KMS-11 (cell line): ENCODE measurements at regions not wholly inside any gene's neighbourhood (a gene's known extent, or its start where the extent isn't known, plus 50 kb on each side); places are given as distances from the start of the nearest gene placed in this dataset.

ENCODE experiments used
- H2AFZ ChIP-seq: fragments of 200-600 bp; sonication (generic); 2 replicates; pipeline ENCODE4 v1.6.1; 2016; ENCODE audit warnings: antibody characterized with exemption, mixed run types, low read depth
- H3K27ac ChIP-seq: fragments of 200-600 bp; sonication (generic); 2 replicates; pipeline ENCODE4 v1.6.1; 2016; ENCODE audit warnings: mild to moderate bottlenecking, mixed run types
- H3K27me3 ChIP-seq: fragments of 200-600 bp; sonication (generic); 2 replicates; pipeline ENCODE4 v1.6.1; 2017; ENCODE audit warnings: mild to moderate bottlenecking, low read depth, mixed run types, moderate library complexity; ENCODE audit not compliant: insufficient read depth
- H3K36me3 ChIP-seq: fragments of 200-600 bp; sonication (generic); 2 replicates; pipeline ENCODE4 v1.6.1; 2017; ENCODE audit warnings: mild to moderate bottlenecking, mixed run types; ENCODE audit not compliant: insufficient read depth
- H3K4me1 ChIP-seq: fragments of 200-600 bp; sonication (generic); 2 replicates; pipeline ENCODE4 v1.6.1; 2016; ENCODE audit warnings: mild to moderate bottlenecking, low read depth, mixed run types; ENCODE audit not compliant: poor library complexity, severe bottlenecking
- H3K4me2 ChIP-seq: fragments of 200-600 bp; sonication (generic); 2 replicates; pipeline ENCODE4 v1.7.0; 2016; ENCODE audit warnings: mild to moderate bottlenecking, mixed run types
- H3K4me3 ChIP-seq: fragments of 200-600 bp; sonication (generic); IDR thresholded peaks from 2 replicates; pipeline ENCODE4 v1.6.1; 2017; ENCODE audit warnings: low read depth, low read length, mixed read lengths; ENCODE audit not compliant: insufficient read depth
- H3K79me2 ChIP-seq: fragments of 200-600 bp; sonication (generic); 2 replicates; pipeline ENCODE4 v1.6.1; 2016; ENCODE audit warnings: low read depth, mixed run types; ENCODE audit not compliant: insufficient read depth
- H3K9ac ChIP-seq: fragments of 200-600 bp; sonication (generic); 2 replicates; pipeline ENCODE4 v1.6.1; 2016; ENCODE audit warnings: mild to moderate bottlenecking, mixed run types
- H4K20me1 ChIP-seq: fragments of 200-600 bp; sonication (generic); 2 replicates; pipeline ENCODE4 v1.6.1; 2016; ENCODE audit warnings: mild to moderate bottlenecking, mixed run types; ENCODE audit not compliant: insufficient read depth
- CTCF ChIP-seq: fragments of 200-600 bp; sonication (generic); conservative IDR thresholded peaks from 2 replicates; pipeline ENCODE4 v1.6.1; 2017; ENCODE audit warnings: low read depth, mild to moderate bottlenecking, antibody characterized with exemption, low read length, moderate library complexity, mixed read lengths

GRCh38 chr13:76715075-76715474 lies 171.1 kb downstream of the KCTD12 start:
- Histone ChIP-seq H4K20me1 (no peaks in the 10 kb centered on the region), H2AFZ (no peak overlapping the region), H3K4me1 (no peaks in the 10 kb centered on the region), H3K79me2 (no peaks in the 10 kb centered on the region), H3K9ac (no peak overlapping the region), H3K27me3 (no peaks in the 10 kb centered on the region), H3K4me3 (no peak overlapping the region), H3K36me3 (no peaks in the 10 kb centered on the region), H3K4me2 (no peak overlapping the region), H3K27ac (no peak overlapping the region)
- TF ChIP-seq CTCF: no peak

GRCh38 chr13:76713280-76713679 lies 172.9 kb downstream of the KCTD12 start:
- H3K4me1 ChIP-seq: no peaks in the 10 kb centered on the region
- H3K4me2 ChIP-seq: no peak overlapping the region
- no peaks in the 10 kb centered on the region for H3K79me2 ChIP-seq
- no peak overlapping the region for H3K4me3 ChIP-seq
- H3K27ac ChIP-seq: no peak overlapping the region
- H3K27me3 ChIP-seq: no peaks in the 10 kb centered on the region
- H2AFZ ChIP-seq: no peak overlapping the region
- H3K36me3 ChIP-seq: no peaks in the 10 kb centered on the region
- no peak overlapping the region for H3K9ac ChIP-seq
- no peak for TF ChIP-seq CTCF
- H4K20me1 ChIP-seq: no peaks in the 10 kb centered on the region

- Histone ChIP-seq H3K4me2 (no peak overlapping the region), H3K36me3 (no peaks in the 10 kb centered on the region), H3K79me2 (no peaks in the 10 kb centered on the region), H3K4me3 (no peak overlapping the region), H3K27me3 (no peaks in the 10 kb centered on the region), H2AFZ (no peak overlapping the region), H4K20me1 (no peaks in the 10 kb centered on the region), H3K9ac (no peak overlapping the region), H3K4me1 (no peaks in the 10 kb centered on the region), H3K27ac (no peak overlapping the region)
- no peak for TF ChIP-seq CTCF
Observed at GRCh38 chr13:76711550-76712182, 174.5 kb downstream of the KCTD12 start.

- Histone ChIP-seq H3K9ac (no peak overlapping the region), H4K20me1 (no peaks in the 10 kb centered on the region), H3K27ac (no peak overlapping the region), H3K79me2 (no peaks in the 10 kb centered on the region), H3K27me3 (no peaks in the 10 kb centered on the region), H3K4me1 (no peaks in the 10 kb centered on the region), H3K4me2 (no peak overlapping the region), H3K36me3 (no peaks in the 10 kb centered on the region), H3K4me3 (no peak overlapping the region), H2AFZ (no peak overlapping the region)
- no peak for TF ChIP-seq CTCF
Observed at GRCh38 chr13:76709851-76710250, 176.4 kb downstream of the KCTD12 start.
